Osteoblast (primary cell): ENCODE measurements at regions not wholly inside any gene's neighbourhood (a gene's known extent, or its start where the extent isn't known, plus 50 kb on each side); places are given as distances from the start of the nearest gene placed in this dataset.

ENCODE experiments used
- DNase-seq: peaks from one replicate; pipeline ENCODE4 v3.0.0; 2011; ENCODE audit warnings: low spot score, mixed read lengths; ENCODE audit not compliant: insufficient read length; ENCODE audit errors: missing footprints
- H2AFZ ChIP-seq: 2 replicates; pipeline ENCODE4 v1.6.0; 2011; ENCODE audit warnings: mild to moderate bottlenecking, low read length
- H3K27ac ChIP-seq: 2 replicates; pipeline ENCODE4 v1.5.1; 2011; ENCODE audit warnings: mild to moderate bottlenecking, low read depth, low read length, moderate library complexity
- H3K27me3 ChIP-seq: 2 replicates; pipeline ENCODE4 v1.6.0; 2012; ENCODE audit warnings: mild to moderate bottlenecking, control low read depth, inconsistent platforms, low read length, moderate library complexity; ENCODE audit not compliant: insufficient read depth
- H3K36me3 ChIP-seq: 2 replicates; pipeline ENCODE4 v1.5.1; 2011; ENCODE audit warnings: mild to moderate bottlenecking, low read length, control low read depth, moderate library complexity; ENCODE audit not compliant: insufficient read depth
- H3K4me1 ChIP-seq: 2 replicates; pipeline ENCODE4 v1.5.1; 2011; ENCODE audit warnings: mild to moderate bottlenecking, low read length, control low read depth, moderate library complexity; ENCODE audit not compliant: insufficient read depth
- H3K4me2 ChIP-seq: 2 replicates; pipeline ENCODE4 v1.6.0; 2011; ENCODE audit warnings: mild to moderate bottlenecking, low read length; ENCODE audit not compliant: insufficient read depth
- H3K4me3 ChIP-seq: fragments of 200-600 bp; sonication (generic); 3 replicates; pipeline ENCODE4 v1.5.1; 2012; ENCODE audit warnings: mild to moderate bottlenecking, low read length, inconsistent platforms; ENCODE audit not compliant: insufficient read depth
- H3K79me2 ChIP-seq: 2 replicates; pipeline ENCODE4 v1.6.0; 2012; ENCODE audit warnings: mild to moderate bottlenecking, low read length, control low read depth, inconsistent platforms; ENCODE audit not compliant: insufficient read depth
- H3K9me3 ChIP-seq: 2 replicates; pipeline ENCODE4 v1.5.1; 2011; ENCODE audit warnings: low read depth, low read length, control low read depth
- H4K20me1 ChIP-seq: 2 replicates; pipeline ENCODE4 v1.6.0; 2012; ENCODE audit warnings: mild to moderate bottlenecking, low read length, control low read depth; ENCODE audit not compliant: insufficient read depth
- CTCF ChIP-seq: IDR thresholded peaks from 2 replicates; pipeline ENCODE4 v1.5.1; 2011; ENCODE audit warnings: mild to moderate bottlenecking, low read depth, low read length, moderate library complexity; ENCODE audit errors: extremely low read depth

GRCh38 chr5:158431369-158432029 lies 572.6 kb upstream of the CLINT1 start:
- Histone ChIP-seq H3K9me3 (peaks cover 4% of the 10 kb centered on the region), H3K36me3 (no peaks in the 10 kb centered on the region), H4K20me1 (no peaks in the 10 kb centered on the region), H3K4me2 (no peak overlapping the region), H3K4me3 (no peak overlapping the region), H3K27me3 (no peaks in the 10 kb centered on the region), H3K27ac (no peak overlapping the region), H3K79me2 (no peaks in the 10 kb centered on the region), H2AFZ (no peak overlapping the region), H3K4me1 (peaks cover 7% of the 10 kb centered on the region)
- no peak for DNase-seq
- no peak for TF ChIP-seq CTCF

- TF ChIP-seq CTCF, result no peak
- H3K4me3 ChIP-seq, result no peak overlapping the region
- H3K9me3 ChIP-seq, result peaks cover 4% of the 10 kb centered on the region
- no peak overlapping the region for H3K27ac ChIP-seq
- H4K20me1 ChIP-seq, result no peaks in the 10 kb centered on the region
- H3K4me2 ChIP-seq, result no peak overlapping the region
- no peaks in the 10 kb centered on the region for H3K36me3 ChIP-seq
- no peak overlapping the region for H2AFZ ChIP-seq
- DNase-seq, result no peak
- no peaks in the 10 kb centered on the region for H3K79me2 ChIP-seq
- no peaks in the 10 kb centered on the region for H3K27me3 ChIP-seq
- peaks cover 7% of the 10 kb centered on the region for H3K4me1 ChIP-seq
Measured at GRCh38 chr5:158430798-158431167, 571.8 kb upstream of the CLINT1 start.

DNA sequence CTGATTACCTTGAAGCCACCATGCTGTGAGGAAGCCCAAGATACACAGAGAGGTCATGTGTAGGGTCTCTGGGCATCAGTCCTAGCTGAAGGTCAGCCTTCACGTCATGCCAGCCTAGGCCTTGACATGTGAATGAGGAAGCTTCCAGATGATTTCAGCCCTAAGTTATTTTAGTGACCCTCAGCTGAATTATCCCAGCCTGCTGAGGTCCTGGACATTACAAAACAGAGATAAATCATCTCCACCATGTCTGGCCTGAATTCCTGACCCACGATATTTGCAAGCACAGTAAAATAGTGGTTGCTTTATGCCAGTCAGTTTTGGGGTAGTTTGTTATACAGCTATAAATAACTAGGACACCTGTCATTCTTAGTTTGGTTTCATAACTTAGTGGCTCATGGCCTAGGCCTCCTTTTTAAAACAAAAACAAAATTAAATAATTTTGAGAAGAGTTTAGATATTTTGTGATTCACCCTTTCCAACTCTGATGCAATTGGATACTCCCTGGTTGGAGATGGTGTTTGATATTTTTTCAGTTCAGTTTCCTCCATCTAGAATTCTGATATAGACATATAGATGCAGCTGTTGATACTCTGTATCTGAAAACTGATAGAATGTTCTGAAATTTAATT lies 571.3 kb upstream of the CLINT1 start:
- Histone ChIP-seq H3K36me3 (no peaks in the 10 kb centered on the region), H4K20me1 (no peaks in the 10 kb centered on the region), H3K4me1 (peaks cover 3% of the 10 kb centered on the region), H3K4me2 (no peak overlapping the region), H3K27ac (no peak overlapping the region), H3K4me3 (no peak overlapping the region), H3K79me2 (no peaks in the 10 kb centered on the region), H3K9me3 (peaks cover 4% of the 10 kb centered on the region), H2AFZ (no peak overlapping the region), H3K27me3 (no peaks in the 10 kb centered on the region)
- no peak for DNase-seq
- TF ChIP-seq CTCF, result no peak

GRCh38 chr5:158429564-158429963 lies 570.6 kb upstream of the CLINT1 start:
- Histone ChIP-seq H3K27me3 (no peaks in the 10 kb centered on the region), H3K36me3 (no peaks in the 10 kb centered on the region), H3K4me3 (no peak overlapping the region), H4K20me1 (no peaks in the 10 kb centered on the region), H3K27ac (no peak overlapping the region), H2AFZ (no peak overlapping the region), H3K4me2 (no peak overlapping the region), H3K4me1 (no peaks in the 10 kb centered on the region), H3K9me3 (peaks cover 4% of the 10 kb centered on the region), H3K79me2 (no peaks in the 10 kb centered on the region)
- no peak for DNase-seq
- TF ChIP-seq CTCF, result no peak
